PC-9 (cell line): ENCODE measurements at regions not wholly inside any gene's neighbourhood (a gene's known extent, or its start where the extent isn't known, plus 50 kb on each side); places are given as distances from the start of the nearest gene placed in this dataset.

Experiments
- EZH2 ChIP-seq: fragments of 200-600 bp; sonication (generic); IDR thresholded peaks from 2 replicates; pipeline ENCODE4 v1.8.0; 2017; ENCODE audit warnings: antibody characterized with exemption, low read depth
- TF ChIP-seq, protein P1 (sequence below): fragments of 200-600 bp; sonication (generic); conservative IDR thresholded peaks from 2 replicates; pipeline ENCODE4 v1.6.1; 2017; ENCODE audit warnings: mixed run types, antibody characterized with exemption, mild to moderate bottlenecking, moderate library complexity

DNA sequence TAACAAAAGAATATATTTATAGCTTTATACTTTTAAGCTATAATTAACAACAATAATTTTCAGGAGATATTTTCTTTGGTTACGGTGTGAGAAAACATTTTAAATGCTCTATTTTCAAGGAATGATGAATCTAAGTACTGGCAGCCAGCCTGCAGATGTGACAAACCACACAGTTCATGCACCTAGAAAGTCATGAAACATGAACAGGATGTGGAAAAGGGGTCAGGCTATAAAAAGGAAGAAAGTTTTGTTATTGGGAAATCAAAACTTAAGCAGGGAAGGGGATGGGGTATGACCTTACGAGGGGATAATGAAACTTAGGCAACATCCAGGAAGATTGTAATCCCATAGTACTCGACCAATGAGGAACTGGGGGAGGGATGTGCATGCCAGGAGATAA, 508.7 kb upstream of the GRAMD2B start:
- TF ChIP-seq, protein P1, sequence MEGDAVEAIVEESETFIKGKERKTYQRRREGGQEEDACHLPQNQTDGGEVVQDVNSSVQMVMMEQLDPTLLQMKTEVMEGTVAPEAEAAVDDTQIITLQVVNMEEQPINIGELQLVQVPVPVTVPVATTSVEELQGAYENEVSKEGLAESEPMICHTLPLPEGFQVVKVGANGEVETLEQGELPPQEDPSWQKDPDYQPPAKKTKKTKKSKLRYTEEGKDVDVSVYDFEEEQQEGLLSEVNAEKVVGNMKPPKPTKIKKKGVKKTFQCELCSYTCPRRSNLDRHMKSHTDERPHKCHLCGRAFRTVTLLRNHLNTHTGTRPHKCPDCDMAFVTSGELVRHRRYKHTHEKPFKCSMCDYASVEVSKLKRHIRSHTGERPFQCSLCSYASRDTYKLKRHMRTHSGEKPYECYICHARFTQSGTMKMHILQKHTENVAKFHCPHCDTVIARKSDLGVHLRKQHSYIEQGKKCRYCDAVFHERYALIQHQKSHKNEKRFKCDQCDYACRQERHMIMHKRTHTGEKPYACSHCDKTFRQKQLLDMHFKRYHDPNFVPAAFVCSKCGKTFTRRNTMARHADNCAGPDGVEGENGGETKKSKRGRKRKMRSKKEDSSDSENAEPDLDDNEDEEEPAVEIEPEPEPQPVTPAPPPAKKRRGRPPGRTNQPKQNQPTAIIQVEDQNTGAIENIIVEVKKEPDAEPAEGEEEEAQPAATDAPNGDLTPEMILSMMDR = no peak
- TF ChIP-seq EZH2 = no peak
